ENCODE measurements at regions not wholly inside any gene's neighbourhood (a gene's known extent, or its start where the extent isn't known, plus 50 kb on each side); places are given as distances from the start of the nearest gene placed in this dataset.
"Not testable (repeated sequence)": the region's sequence is repeated elsewhere in the genome, so short reads cannot be mapped to it uniquely, and the experiment has no call there.

DNA sequence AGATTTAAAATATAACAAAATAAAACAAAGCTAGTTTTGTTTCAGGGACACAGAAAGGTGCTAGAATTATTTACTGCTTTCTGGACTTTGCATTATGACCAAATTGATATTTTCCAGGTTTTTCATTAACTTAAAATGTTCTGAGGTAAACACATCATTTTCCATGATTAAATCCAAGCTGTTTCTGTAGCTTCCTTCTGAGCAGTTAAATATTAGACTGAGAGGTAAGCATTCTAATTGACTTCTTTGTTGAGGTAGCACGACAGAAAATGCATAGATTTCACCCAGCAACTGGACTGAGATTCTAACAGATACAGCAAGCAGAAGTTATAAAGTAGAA is 98.3 kb downstream of the BMP4 start:
- no peak for DNase-seq (ENCODE audit: low read depth in 4 of 4, low spot score in 3 of 4)

DNA sequence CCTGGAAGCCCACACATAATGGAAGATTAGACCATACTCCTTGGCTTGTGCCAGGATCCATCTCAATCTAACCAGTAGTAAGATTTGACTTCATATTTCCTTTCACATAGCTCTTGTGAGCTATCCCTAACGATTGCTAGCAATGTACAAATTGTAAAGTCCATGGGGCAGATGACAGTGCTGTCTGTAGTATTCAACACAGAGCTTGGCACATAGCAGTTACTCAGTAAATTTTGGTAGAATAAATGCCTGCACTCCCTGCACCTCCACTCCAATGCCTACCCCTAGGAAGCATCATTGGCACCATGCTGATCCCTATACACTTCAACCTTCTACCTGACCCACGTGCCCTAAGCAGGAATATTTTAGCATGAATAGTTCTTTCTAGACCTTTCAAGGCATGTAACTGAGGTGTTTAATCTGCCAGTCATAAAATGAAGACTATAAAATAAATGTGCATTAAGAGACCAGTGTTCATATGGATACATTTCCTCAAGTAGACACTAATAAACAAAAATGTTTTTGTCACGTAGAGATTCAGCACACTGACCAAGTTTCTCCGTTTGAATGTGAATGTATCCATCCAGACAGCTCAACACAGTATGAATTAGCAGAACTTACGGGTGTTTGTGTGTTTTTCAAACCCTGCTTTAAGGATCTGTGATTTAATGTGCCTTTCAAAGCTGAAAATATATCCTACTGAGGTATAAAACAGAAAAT is 98.8 kb downstream of the BMP4 start:
- no peak for DNase-seq (ENCODE audit: low read depth in 4 of 4, low spot score in 3 of 4)

DNA sequence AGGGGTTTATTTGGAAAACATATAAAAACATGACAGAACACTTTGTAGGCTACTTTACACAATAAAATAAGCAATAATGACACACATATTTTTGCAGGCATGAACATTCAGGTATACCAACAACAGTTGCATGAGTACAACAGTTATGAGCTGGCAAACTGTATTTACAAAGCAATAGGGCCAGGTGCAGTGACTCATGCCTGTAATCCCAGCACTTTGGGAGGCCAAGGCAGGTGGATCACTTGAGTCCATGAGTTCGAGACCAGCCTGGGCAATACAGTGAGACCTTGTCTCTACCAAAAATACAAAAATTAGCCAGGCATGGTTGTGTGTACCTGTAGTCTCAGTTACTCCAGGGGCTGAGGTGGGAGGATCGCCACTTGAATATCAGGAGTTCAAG is 101.1 kb downstream of the BMP4 start:
- DNase-seq (ENCODE audit: low read depth in 4 of 4, low spot score in 3 of 4), result no peak

GRCh38 chr14:53855127-53855526 is 101.5 kb downstream of the BMP4 start:
- DNase-seq (ENCODE audit: low read depth in 4 of 4, low spot score in 3 of 4), result no peak

GRCh38 chr14:53851394-53852090 is 105.1 kb downstream of the BMP4 start:
- no peak for DNase-seq (ENCODE audit: low read depth in 4 of 4, low spot score in 3 of 4)

DNA sequence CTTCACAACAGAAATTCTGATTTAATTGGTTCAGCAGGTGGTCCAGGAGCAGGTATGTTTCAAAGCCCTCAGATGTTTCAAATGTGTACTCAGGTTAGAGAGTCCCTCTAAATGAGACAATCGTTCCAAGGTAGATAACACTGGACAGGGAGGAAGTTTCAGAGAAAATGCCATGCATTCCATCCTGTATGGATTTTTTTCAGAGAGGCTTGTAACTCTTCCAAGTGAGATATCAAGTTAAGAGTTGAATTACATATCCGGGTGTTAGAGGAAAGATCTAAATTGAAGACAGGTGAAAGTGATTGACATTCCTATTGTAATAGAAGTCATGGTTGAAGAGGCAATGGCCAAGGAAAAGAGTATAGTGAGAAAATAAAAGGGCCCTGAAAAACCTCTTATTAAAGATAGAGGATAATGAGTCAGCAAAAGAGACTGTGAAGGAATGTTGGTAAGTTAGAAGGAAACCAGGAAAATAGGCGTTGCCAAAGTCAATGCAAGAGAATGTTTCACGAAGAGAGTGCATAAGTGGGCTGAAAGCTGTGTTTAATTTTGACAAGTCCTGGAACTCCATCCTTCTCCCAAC is 105.8 kb downstream of the BMP4 start:
- DNase-seq (ENCODE audit: low read depth in 4 of 4, low spot score in 3 of 4), result no peak

- no peak for DNase-seq (ENCODE audit: low read depth in 4 of 4, low spot score in 3 of 4)
Observed at GRCh38 chr14:53849549-53849948, 107.1 kb downstream of the BMP4 start.

DNA sequence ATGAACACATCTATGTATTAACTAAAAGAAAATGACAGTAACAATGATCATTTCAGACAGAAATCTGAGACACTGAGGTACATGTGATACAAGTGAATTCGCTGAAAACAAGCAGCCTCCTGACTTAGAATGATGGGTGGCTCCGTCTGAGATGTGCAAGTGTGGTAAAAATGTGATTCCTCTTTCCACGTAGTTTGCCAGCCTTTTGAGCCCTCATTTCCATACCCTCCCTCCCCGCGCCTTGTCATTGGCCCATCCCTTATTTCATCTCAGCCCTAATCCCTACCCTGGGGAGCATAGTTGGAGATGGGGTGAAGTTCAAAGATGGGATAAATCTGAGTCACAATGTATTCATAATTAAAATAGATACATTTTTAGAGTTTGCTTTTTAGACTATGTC is 107.8 kb downstream of the BMP4 start:
- DNase-seq (ENCODE audit: low read depth in 4 of 4, low spot score in 3 of 4), result no peak

- no peak for DNase-seq (ENCODE audit: low read depth in 4 of 4, low spot score in 3 of 4)
Observed at GRCh38 chr14:53847881-53848280, 108.7 kb downstream of the BMP4 start.

- no peak for DNase-seq (ENCODE audit: low read depth in 4 of 4, low spot score in 3 of 4)
Observed at GRCh38 chr14:53847057-53847456, 109.6 kb downstream of the BMP4 start.

DNA sequence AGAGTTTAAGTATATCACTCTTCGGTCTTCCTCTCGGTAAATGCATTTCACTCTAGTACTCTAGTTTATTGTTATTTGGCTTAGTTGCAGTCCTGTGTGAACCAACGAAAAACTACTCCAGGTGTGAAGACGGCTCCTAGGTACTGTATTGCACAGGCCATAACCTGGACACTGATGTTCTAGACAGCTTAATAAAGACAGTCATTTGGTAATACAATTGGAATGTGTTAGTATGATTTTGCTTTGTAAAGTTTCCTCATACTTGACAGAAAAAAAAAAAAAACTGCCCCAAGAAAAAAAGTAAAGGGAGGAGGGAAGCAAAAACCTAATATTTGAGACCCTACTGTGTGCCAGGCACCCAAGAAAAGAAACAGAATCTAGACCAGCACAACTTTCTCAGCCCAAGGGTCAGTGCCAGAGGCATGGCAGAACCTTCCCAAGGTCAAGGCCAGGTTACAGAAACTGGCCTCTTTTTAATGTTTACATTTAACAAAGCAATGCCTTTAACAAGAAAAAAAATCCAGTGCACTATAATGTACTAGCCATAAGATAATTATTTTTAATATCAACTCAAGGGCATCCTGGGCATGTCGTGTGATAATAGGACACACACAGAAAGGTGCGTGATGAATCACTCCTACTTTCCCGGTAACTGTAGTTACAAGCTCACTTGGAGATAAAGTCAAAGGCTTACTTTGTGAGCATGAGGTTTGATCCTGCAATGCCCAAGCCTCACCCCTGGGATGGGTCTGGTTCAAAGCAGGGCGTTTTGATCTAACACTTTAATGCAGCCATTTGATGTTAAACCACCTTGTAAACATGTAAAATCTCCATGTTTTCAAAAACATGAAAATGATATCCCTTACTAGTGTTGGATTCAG is 110.6 kb downstream of the BMP4 start:
- DNase-seq (ENCODE audit: low read depth in 4 of 4, low spot score in 3 of 4), result no peak

GRCh38 chr14:53842938-53843337 is 113.7 kb downstream of the BMP4 start:
- no peak for DNase-seq (ENCODE audit: low read depth in 4 of 4, low spot score in 3 of 4)

GRCh38 chr14:53841109-53842099 is 115.2 kb downstream of the BMP4 start:
- DNase-seq (ENCODE audit: low read depth in 4 of 4, low spot score in 3 of 4), result no peak

- DNase-seq (ENCODE audit: low read depth in 4 of 4, low spot score in 3 of 4), result no peak
Observed at GRCh38 chr14:53840444-53840843, 116.2 kb downstream of the BMP4 start.

DNA sequence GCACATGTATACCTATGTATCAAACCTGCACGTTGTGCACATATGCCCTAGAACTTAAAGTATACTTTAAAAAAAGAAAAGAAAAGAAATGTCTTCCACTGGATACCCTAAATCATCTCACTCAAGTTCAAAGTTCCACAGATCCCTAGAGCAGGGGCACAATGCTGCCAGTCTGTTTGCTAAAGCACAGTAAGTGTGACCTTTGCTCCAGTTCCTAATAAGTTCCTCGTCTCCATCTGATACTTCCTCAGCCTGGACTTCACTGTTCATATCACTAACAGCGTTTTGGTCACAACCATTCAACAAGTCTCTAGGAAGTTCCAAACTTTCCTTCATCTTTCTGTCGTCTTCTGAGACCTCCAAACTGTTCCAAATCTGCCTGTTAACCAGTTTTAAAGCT is 118.3 kb downstream of the BMP4 start:
- no peak for DNase-seq (ENCODE audit: low read depth in 4 of 4, low spot score in 3 of 4)

DNA sequence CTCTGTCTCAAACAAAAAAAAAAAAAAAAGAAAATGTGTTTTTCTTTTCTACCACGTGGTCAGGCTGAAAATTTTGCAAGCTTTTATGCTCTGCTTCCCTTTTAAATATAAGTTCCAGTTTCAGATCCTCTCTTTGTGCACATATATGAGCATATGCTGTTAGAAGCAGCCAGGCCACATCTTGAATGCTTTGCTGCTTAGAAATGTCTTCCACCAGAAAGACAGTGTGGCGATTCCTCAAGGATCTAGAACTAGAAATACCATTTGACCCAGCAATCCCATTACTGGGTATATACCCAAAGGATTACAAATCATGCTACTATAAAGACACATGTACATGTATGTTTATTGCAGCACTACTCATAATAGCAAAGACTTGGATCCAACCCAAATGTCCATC is 119.0 kb downstream of the BMP4 start:
- not testable (repeated sequence) for DNase-seq (ENCODE audit: low read depth in 4 of 4, low spot score in 3 of 4)

GRCh38 chr14:53836551-53836950 is 120.1 kb downstream of the BMP4 start:
- no peak for DNase-seq (ENCODE audit: low read depth in 4 of 4, low spot score in 3 of 4)

- no peak for DNase-seq (ENCODE audit: low read depth in 4 of 4, low spot score in 3 of 4)
Observed at GRCh38 chr14:53828820-53829219, 127.8 kb downstream of the BMP4 start.

DNA sequence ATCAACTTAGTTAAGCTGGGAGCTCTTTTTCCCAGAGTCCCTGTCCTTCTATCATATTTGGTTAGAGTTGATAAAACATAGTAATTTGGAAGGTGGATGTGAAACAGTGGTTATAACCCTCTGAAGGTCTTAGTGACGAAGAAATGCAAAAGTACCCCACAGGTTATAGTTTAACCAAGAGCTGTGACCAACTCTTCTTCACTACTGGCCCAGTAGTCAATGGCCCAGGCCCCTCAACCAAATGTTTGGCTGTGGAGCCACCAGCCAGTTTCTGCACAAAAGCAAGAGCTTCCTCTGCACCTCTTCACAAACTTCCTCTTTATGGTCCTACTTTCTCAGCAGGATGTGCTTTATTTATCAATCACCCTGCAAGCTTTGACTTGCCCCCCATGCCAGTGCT is 132.6 kb downstream of the BMP4 start:
- no peak for DNase-seq (ENCODE audit: low read depth in 4 of 4, low spot score in 3 of 4)

GRCh38 chr14:53814392-53814791 is 142.2 kb downstream of the BMP4 start:
- DNase-seq (ENCODE audit: low read depth in 4 of 4, low spot score in 3 of 4), result no peak

Data from right renal pelvis (tissue), 4 donors.